ENCODE measurements at regions not wholly inside any gene's neighbourhood (a gene's known extent, or its start where the extent isn't known, plus 50 kb on each side); places are given as distances from the start of the nearest gene placed in this dataset.

DNA sequence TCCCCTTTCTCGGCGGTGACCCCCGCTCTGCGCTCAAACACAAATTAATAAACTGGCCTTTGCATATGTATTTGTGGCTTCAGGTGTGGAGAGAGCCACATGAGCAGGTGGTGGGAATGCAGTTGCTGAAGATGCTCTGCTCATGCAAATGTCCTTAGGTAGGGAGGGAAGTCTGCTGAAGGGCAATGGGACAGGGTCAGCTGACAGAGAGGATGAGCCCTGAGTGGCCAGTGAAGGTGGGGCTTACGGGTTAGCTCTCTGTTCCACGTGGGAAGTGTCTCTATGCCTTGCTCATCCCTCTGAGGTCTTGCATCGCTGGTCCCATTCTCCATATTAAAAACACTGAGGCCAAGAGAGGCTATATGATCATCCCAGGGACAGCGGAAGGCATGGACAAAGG lies 74.2 kb upstream of the CCL1 start:
- Histone ChIP-seq H3K27ac (ENCODE audit: extremely low read depth, low read depth, low read length) (no peak overlapping the region), H2AFZ (ENCODE audit: low read depth, low read length) (no peak overlapping the region), H3K4me3 (no peak overlapping the region), H3K9me1 (ENCODE audit: control insufficient read depth, insufficient read depth, low read length) (no peaks in the 10 kb centered on the region), H3K4me2 (ENCODE audit: insufficient read depth, low read length) (no peak overlapping the region), H3K4me1 (replicated peaks in 1 of 2; ENCODE audit: control insufficient read depth in 2 of 2, insufficient read depth in 2 of 2, low read length in 2 of 2) (no peaks in the 10 kb centered on the region; a peak in 1 of 5 replicates), H3K9me3 (replicated peaks; ENCODE audit: control insufficient read depth, insufficient read depth, low read depth, low read length) (no peaks in the 10 kb centered on the region), H3K79me2 (ENCODE audit: control insufficient read depth, insufficient read depth, low read length) (no peaks in the 10 kb centered on the region), H4K20me1 (replicated peaks; ENCODE audit: control insufficient read depth, insufficient read depth, low read length) (no peaks in the 10 kb centered on the region; the same call in 1 of the 2 replicates), H3K27me3 (ENCODE audit: control insufficient read depth in 2 of 2, insufficient read depth in 2 of 2, low read length in 2 of 2) (peaks cover 5 to 27% of the 10 kb centered on the region in 2 experiments; a peak in 4 of 5 replicates), H3K9ac (ENCODE audit: insufficient read depth in 1 of 2, low read depth in 2 of 2, low read length in 2 of 2) (no peak overlapping the region), H3K36me3 (ENCODE audit: control insufficient read depth, insufficient read depth, low read length) (no peaks in the 10 kb centered on the region)
- FAIRE-seq: no peak
- in situ Hi-C loops (cut with MboI) (loop anchor here (25.0 kb wide), 1 partner anchor 1300 kb away; the partner anchor contains the start of gene RASL10B), intact Hi-C loops (cut with micrococcal nuclease) (no loop called here)
- ChIA-PET POLR2A (interaction anchor here (0.5 kb wide), 1 partner anchor 18 kb away, joined by 3 read pairs; no protein-coding TSS in a partner anchor), CTCF (ENCODE audit: low intra/inter-chr PET ratio) (no interaction called here)
- 2% methylated on average over 8 of the region's 8 CpGs for WGBS (ENCODE audit: insufficient coverage, low coverage, missing lambda C conversion rate)
- no TSS peak for BruUV-seq (replicated peaks)
- ATAC-seq: no peak
- no peak for DNase-seq (ENCODE audit: extremely low read depth in 1 of 4, low spot score in 3 of 4)
- TF ChIP-seq ZMIZ1 (IDR thresholded peaks at IDR 0.05; ENCODE audit: low read depth in 2 of 2, low read length in 2 of 2): no peak
- no peak for TF ChIP-seq RB1 (IDR thresholded peaks at IDR 0.05; ENCODE audit: low read depth)
- no peak for TF ChIP-seq MCM3 (IDR thresholded peaks at IDR 0.05)
- no peak for TF ChIP-seq CSDE1 (IDR thresholded peaks at IDR 0.05)
- TF ChIP-seq VEZF1 (CRISPR knock-in tag; IDR thresholded peaks at IDR 0.05): no peak
- TF ChIP-seq KDM2B (CRISPR knock-in tag; IDR thresholded peaks at IDR 0.05): no peak
- no peak for TF ChIP-seq TAF15 (IDR thresholded peaks at IDR 0.05; ENCODE audit: low read depth, low read length)
- TF ChIP-seq ETV1 (tag; conservative IDR thresholded peaks at IDR 0.05; ENCODE audit: low read depth): no peak
- no peak for TF ChIP-seq TEAD4 (IDR thresholded peaks at IDR 0.05; ENCODE audit: low read length)
- TF ChIP-seq TEAD4 (CRISPR knock-in tag; IDR thresholded peaks at IDR 0.05; ENCODE audit: borderline replicate concordance): no peak
- no peak for TF ChIP-seq KLF1 (tag; IDR thresholded peaks at IDR 0.05)
- TF ChIP-seq, protein P1, sequence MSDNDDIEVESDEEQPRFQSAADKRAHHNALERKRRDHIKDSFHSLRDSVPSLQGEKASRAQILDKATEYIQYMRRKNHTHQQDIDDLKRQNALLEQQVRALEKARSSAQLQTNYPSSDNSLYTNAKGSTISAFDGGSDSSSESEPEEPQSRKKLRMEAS (CRISPR knock-in tag; IDR thresholded peaks at IDR 0.05): no peak
- no peak for TF ChIP-seq GTF2B (IDR thresholded peaks at IDR 0.05; ENCODE audit: extremely low read depth, insufficient read length)
- TF ChIP-seq MCM5 (IDR thresholded peaks at IDR 0.05; ENCODE audit: low read depth): no peak
- TF ChIP-seq, protein P2, sequence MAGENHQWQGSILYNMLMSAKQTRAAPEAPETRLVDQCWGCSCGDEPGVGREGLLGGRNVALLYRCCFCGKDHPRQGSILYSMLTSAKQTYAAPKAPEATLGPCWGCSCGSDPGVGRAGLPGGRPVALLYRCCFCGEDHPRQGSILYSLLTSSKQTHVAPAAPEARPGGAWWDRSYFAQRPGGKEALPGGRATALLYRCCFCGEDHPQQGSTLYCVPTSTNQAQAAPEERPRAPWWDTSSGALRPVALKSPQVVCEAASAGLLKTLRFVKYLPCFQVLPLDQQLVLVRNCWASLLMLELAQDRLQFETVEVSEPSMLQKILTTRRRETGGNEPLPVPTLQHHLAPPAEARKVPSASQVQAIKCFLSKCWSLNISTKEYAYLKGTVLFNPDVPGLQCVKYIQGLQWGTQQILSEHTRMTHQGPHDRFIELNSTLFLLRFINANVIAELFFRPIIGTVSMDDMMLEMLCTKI (IDR thresholded peaks at IDR 0.05; ENCODE audit: partially characterized antibody): no peak
- no peak for TF ChIP-seq POLR3G (IDR thresholded peaks at IDR 0.05; ENCODE audit: extremely low read depth, insufficient read length, insufficient replicate concordance)
- no peak for TF ChIP-seq COPS2 (conservative IDR thresholded peaks at IDR 0.05)
